K562 (cell line): ENCODE measurements at regions not wholly inside any gene's neighbourhood (a gene's known extent, or its start where the extent isn't known, plus 50 kb on each side); places are given as distances from the start of the nearest gene placed in this dataset.

Source experiments
- ARID3A ChIP-seq: IDR thresholded peaks from 2 replicates; pipeline ENCODE4 v1.6.1; 2012; ENCODE audit warnings: low read depth, low read length, improper control_type of control experiment, borderline replicate concordance
- DMBX1 ChIP-seq: fragments of 250-450 bp; sonication (Bioruptor Pico); IDR thresholded peaks from 2 replicates; pipeline ENCODE4 v1.8.0; 2022; ENCODE audit warnings: inconsistent platforms, mild to moderate bottlenecking, moderate library complexity, borderline replicate concordance
- FOXA3 ChIP-seq, 2 experiments: fragments of 450-650 bp in 1 of 2; sonication (generic) in 1 of 2; formaldehyde crosslinking; IDR thresholded peaks in 1 of 2; conservative IDR thresholded peaks in 1 of 2; 2 replicates each; pipeline versions ENCODE4 v1.4.0 to v1.8.0; 2020 to 2022; ENCODE audit warnings: mild to moderate bottlenecking in 2 of 2, missing genetic modification reagents in 1 of 2
- FOXJ2 ChIP-seq: fragments of 200-800 bp; sonication (Bioruptor generic); IDR thresholded peaks from 2 replicates; pipeline ENCODE4 v1.6.1; 2016; ENCODE audit warnings: missing genetic modification characterization, missing compliant biosample characterization
- HNRNPH1 ChIP-seq: fragments of 200-400 bp; formaldehyde crosslinking; optimal IDR thresholded peaks from 2 replicates; pipeline ENCODE3; 2017; ENCODE audit warnings: low read depth, mild to moderate bottlenecking, low read length, moderate library complexity
- IRF2 ChIP-seq: sonication (generic); formaldehyde crosslinking; IDR thresholded peaks from 2 replicates; pipeline ENCODE4 v1.8.1; 2022; ENCODE audit warnings: mild to moderate bottlenecking, missing genetic modification reagents
- MGA ChIP-seq: fragments of 450-650 bp; IDR thresholded peaks from 2 replicates; pipeline ENCODE4 v1.6.1; 2016; ENCODE audit warnings: mild to moderate bottlenecking, moderate library complexity
- MXD1 ChIP-seq: fragments of 250-450 bp; sonication (Bioruptor Pico); IDR thresholded peaks from 2 replicates; pipeline ENCODE4 v1.8.0; 2021; ENCODE audit warnings: borderline replicate concordance, mild to moderate bottlenecking, moderate library complexity; ENCODE audit not compliant: poor library complexity, severe bottlenecking
- RBFOX2 ChIP-seq: fragments of 200-400 bp; formaldehyde crosslinking; IDR thresholded peaks from 2 replicates; pipeline ENCODE4 v1.6.1; 2017; ENCODE audit warnings: low read depth, mild to moderate bottlenecking, low read length, moderate library complexity
- ZNF253 ChIP-seq: fragments of 250-450 bp; sonication (Bioruptor Pico); conservative IDR thresholded peaks from 2 replicates; pipeline ENCODE4 v1.6.1; 2021; ENCODE audit warnings: mild to moderate bottlenecking
- ZNF764 ChIP-seq: fragments of 250-450 bp; sonication (Bioruptor Pico); IDR thresholded peaks from 2 replicates; pipeline ENCODE4 v1.4.0; 2020; ENCODE audit warnings: low read depth, mild to moderate bottlenecking, moderate library complexity

GRCh38 chr16:85423631-85424030, 189.5 kb upstream of the GSE1 start (continued):
- no peak for TF ChIP-seq ARID3A
- TF ChIP-seq FOXA3 (CRISPR knock-in tag; conservative IDR thresholded peaks at IDR 0.05 in 1 of 2, IDR thresholded peaks at IDR 0.05 in 1 of 2), result no peak
- TF ChIP-seq FOXJ2 (tag), result no peak
- TF ChIP-seq HNRNPH1, result no peak
- no peak for TF ChIP-seq IRF2 (CRISPR knock-in tag)
- no peak for TF ChIP-seq MGA
- TF ChIP-seq ZNF764, result no peak
- TF ChIP-seq RBFOX2, result no peak
- no peak for TF ChIP-seq DMBX1 (CRISPR knock-in tag)
- TF ChIP-seq MXD1 (CRISPR knock-in tag), result no peak
- no peak for TF ChIP-seq ZNF253
